ENCODE measurements at regions not wholly inside any gene's neighbourhood (a gene's known extent, or its start where the extent isn't known, plus 50 kb on each side); places are given as distances from the start of the nearest gene placed in this dataset.

- Histone ChIP-seq H3K14ac (ENCODE audit: insufficient read length) (no peak overlapping the region), H4K91ac (replicated peaks; ENCODE audit: insufficient read length, low read length) (no peak overlapping the region), H2AFZ (ENCODE audit: low read length) (no peak overlapping the region), H3K27ac (ENCODE audit: low read depth, low read length) (no peak overlapping the region), H3K9me3 (ENCODE audit: insufficient read depth in 2 of 2, low read depth in 1 of 2, low read length in 1 of 2) (no peaks in the 10 kb centered on the region), H3K79me2 (ENCODE audit: control insufficient read depth in 1 of 2, insufficient read depth in 2 of 2, low read length in 2 of 2) (no peaks in the 10 kb centered on the region), H3K4me1 (replicated peaks in 1 of 4; ENCODE audit: control insufficient read depth in 3 of 4, insufficient read depth in 4 of 4, low read length in 3 of 4) (peaks cover 0 to 2% (median 0%) of the 10 kb centered on the region in 4 experiments; a peak in 1 of 7 replicates), H2BK5ac (ENCODE audit: low read depth, low read length) (0 out of 2 replicates have a peak overlapping the region, but pooled peaks have one; percentile 71), H4K8ac (ENCODE audit: extremely low read depth, insufficient read depth, low read length) (peak overlapping the region; percentile 20; the same call in 1 of the 2 replicates), H2BK15ac (ENCODE audit: low read length) (0 out of 2 replicates have a peak overlapping the region, but pooled peaks have one; percentile 3), H2BK12ac (ENCODE audit: low read depth, low read length) (no peak overlapping the region), H2AK5ac (ENCODE audit: low read depth, low read length) (peak overlapping the region; percentile 39; the same call in 1 of the 2 replicates), H3K23ac (ENCODE audit: insufficient read length) (no peak overlapping the region), H4K5ac (ENCODE audit: insufficient read length, low read depth, low read length) (no peak overlapping the region), H3K4ac (replicated peaks; ENCODE audit: insufficient read length, low read depth, low read length) (no peak overlapping the region), H4K20me1 (replicated peaks in 1 of 2; ENCODE audit: control insufficient read depth in 1 of 2, insufficient read depth in 2 of 2, low read length in 2 of 2) (no peaks in the 10 kb centered on the region), H3K4me3 (ENCODE audit: extremely low read depth in 1 of 4, insufficient read depth in 2 of 4, low read depth in 3 of 4, low read length in 4 of 4) (no peak overlapping the region), H3K18ac (ENCODE audit: extremely low read depth, low read length) (no peak overlapping the region), H3K36me3 (ENCODE audit: control insufficient read depth in 2 of 4, insufficient read depth in 4 of 4, low read length in 3 of 4) (no peaks in the 10 kb centered on the region), H3K4me2 (ENCODE audit: insufficient read depth in 1 of 2, low read depth in 2 of 2, low read length in 2 of 2) (no peak overlapping the region), H3K56ac (replicated peaks; ENCODE audit: insufficient read length, low read depth, low read length) (no peak overlapping the region), H3K79me1 (ENCODE audit: low read depth, low read length) (no peaks in the 10 kb centered on the region), H3K23me2 (ENCODE audit: low read depth, low read length) (no peaks in the 10 kb centered on the region), H2BK120ac (replicated peaks; ENCODE audit: low read depth, low read length) (no peak overlapping the region), H3K9ac (replicated peaks in 1 of 4; ENCODE audit: extremely low read depth in 1 of 4, low read depth in 3 of 4, low read length in 3 of 4) (no peak overlapping the region), H2BK20ac (ENCODE audit: low read length) (no peak overlapping the region), H3K27me3 (replicated peaks in 1 of 4; ENCODE audit: control insufficient read depth in 3 of 4, extremely low read depth in 1 of 4, insufficient read depth in 3 of 4, low read length in 3 of 4) (no peaks in the 10 kb centered on the region)
- WGBS, 2 experiments (ENCODE audit: extremely low coverage in 1 of 2, insufficient coverage in 1 of 2, insufficient read length in 1 of 2, insufficient replicate concordance in 2 of 2, low coverage in 1 of 2, low lambda C conversion rate in 2 of 2, missing lambda C conversion rate in 1 of 2) = 93% methylated on average over 26 of the region's 27 CpGs; no CpG with 5 or more reads in 1 of the 2 experiments
- peak in 1 of 2 experiments; percentile 49 for DNase-seq (ENCODE audit: low read depth in 1 of 2, low spot score in 2 of 2)
- TF ChIP-seq CTBP2 (IDR thresholded peaks at IDR 0.05; ENCODE audit: borderline replicate concordance, insufficient read depth, insufficient read length, low read length) = no peak
- no peak for TF ChIP-seq BACH1 (IDR thresholded peaks at IDR 0.05; ENCODE audit: low read length)
- no peak for TF ChIP-seq JUN (IDR thresholded peaks at IDR 0.05; ENCODE audit: low read depth, low read length)
- peak in 1 of 3 experiments; percentile 3; a peak in 1 of 4 replicates for TF ChIP-seq CTCF (IDR thresholded peaks at IDR 0.05; ENCODE audit: control extremely low read depth in 1 of 3, insufficient read depth in 1 of 3, low read depth in 1 of 3, low read length in 3 of 3)
- no peak for TF ChIP-seq RAD21 (IDR thresholded peaks at IDR 0.05 in 1 of 2, conservative IDR thresholded peaks at IDR 0.05 in 1 of 2; ENCODE audit: low read depth in 2 of 2, low read length in 2 of 2)
- CTCF ChIA-PET (ENCODE audit: partially characterized antibody) = interaction anchor here (0.7 to 4.8 kb wide), 20 partner anchors 8 to 158 kb away, joined by 3 to 107 read pairs (median 8); no protein-coding TSS in a partner anchor
- no peak for FAIRE-seq
- POLR2A ChIA-PET (ENCODE audit: partially characterized antibody) = interaction anchor here (0.6 to 1.7 kb wide), 2 partner anchors 42 to 54 kb away, joined by 3 to 5 read pairs; no protein-coding TSS in a partner anchor
Observed at GRCh38 chr21:36208326-36209013, 51.8 kb downstream of the DOP1B start.

Measured in H1 (cell line).